Ramos (cell line): ENCODE measurements at regions not wholly inside any gene's neighbourhood (a gene's known extent, or its start where the extent isn't known, plus 50 kb on each side); places are given as distances from the start of the nearest gene placed in this dataset.
"Not testable (repeated sequence)": the region's sequence is repeated elsewhere in the genome, so short reads cannot be mapped to it uniquely, and the experiment has no call there.

Experiments used
- in situ Hi-C: fragments of 300-500 bp; cut with MboI; formaldehyde crosslinking; loops from one replicate; pipeline ENCODE4 v1.14.3; 2022; ENCODE audit warnings: low sequenced_read_pairs; ENCODE audit not compliant: unreplicated experiment

DNA sequence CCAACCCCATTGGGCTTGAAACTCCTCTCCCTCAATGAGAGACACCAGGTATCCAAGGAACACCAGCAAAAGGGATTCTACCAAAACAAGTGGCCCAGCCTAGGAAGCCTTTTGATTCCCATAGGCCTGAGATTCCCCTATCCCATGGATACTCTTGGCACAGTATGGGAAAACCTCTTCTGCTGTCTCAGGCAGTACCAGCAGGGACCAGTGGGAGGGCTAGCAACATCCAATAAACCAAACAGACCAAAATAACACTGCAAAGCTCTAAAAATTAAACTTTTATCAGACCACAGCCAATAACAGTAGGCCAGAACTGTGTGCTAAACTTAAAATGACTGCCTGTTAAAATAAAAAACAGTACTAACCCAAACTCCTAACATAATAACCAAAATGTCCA is 153.9 kb upstream of the CES5A start:
- in situ Hi-C loops = no loop called here

DNA sequence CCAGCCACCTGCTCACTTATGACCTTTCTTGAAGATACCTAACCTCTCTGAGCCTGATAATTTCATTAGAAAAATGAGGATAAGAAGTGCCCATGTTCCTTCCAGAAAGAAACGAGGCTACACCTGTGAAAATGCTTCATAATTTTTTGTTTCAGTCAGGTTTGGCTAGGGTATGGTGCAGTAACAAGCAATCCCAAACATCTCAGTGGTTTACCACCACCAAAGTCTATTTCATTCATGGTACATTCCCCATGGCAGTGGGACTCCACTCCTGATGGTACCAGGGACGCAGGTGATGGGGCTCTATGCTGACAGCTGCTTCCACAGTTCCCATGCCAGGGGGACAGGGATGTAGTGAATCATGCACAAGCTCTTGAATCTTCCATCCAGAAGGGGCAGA is 147.6 kb upstream of the CES5A start:
- in situ Hi-C loops = no loop called here

DNA sequence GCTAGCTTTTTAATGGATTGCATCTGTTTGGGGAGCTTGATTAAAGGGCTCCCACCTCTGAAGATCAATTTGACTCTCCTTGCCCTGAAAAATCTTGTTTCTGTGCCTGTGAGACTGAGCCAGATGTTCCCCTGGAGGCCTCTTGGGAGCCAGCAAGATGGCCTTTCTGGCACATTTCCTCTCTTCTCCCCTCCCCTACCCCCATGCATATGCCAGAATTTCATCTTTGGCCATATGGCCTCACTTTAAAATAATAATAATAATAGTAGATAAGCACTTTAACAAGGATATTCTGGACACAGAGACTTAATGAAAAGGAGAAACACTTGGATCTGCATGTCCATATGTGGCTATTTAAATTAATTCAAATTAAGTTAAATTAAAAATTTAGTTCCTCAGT is 144.1 kb upstream of the CES5A start:
- in situ Hi-C loops = no loop called here

DNA sequence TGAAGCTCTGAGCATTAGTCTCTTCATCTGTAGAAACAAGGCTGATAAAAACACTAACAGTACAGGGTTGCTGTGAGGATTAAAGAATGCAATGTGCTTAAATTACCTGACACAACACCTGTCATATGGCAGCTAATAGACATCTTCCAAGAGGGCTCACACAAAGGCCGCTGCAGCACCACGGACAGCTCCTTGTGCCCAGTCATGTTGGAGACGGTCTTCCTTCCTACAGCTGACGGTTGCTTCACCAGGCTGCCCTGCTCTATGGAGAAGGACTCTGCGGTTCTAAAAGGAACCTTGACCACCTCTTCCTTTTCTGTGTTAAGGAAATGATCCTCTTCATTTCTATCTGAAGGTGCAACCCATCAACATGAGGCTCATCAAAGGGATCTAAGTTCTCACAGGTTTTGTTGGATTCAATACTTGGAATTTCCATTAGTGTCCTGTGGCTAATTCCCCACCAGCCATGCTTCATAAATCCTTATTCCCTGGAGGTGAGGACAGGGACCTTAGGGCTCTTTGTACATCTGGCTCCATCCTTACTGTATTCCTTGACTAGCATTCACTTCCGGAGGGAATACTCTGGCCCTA is 138.9 kb upstream of the CES5A start:
- in situ Hi-C loops = no loop called here

DNA sequence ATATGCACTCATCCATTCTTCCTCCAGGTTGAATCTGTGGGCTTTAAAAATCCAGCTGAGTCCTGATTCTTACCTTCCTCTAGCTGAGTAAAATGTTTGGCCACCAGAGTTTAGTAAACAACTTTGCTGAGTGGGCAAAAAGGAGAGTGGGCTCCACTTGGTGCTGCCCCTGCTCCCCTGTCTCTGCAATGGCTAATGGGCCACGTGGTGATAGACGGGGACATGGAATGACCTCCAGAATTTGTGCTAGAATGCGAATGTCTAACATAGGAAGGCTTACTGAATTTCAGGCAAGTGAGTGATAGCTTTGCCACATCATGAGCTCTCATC is 137.3 kb upstream of the CES5A start:
- in situ Hi-C loops = no loop called here

- in situ Hi-C loops = no loop called here
Observed at GRCh38 chr16:56011808-56012481, 136.8 kb upstream of the CES5A start.

- in situ Hi-C loops = no loop called here
Observed at GRCh38 chr16:56005958-56006357, 130.8 kb upstream of the CES5A start.

GRCh38 chr16:55999683-56000082 is 124.5 kb upstream of the CES5A start:
- in situ Hi-C loops = no loop called here

DNA sequence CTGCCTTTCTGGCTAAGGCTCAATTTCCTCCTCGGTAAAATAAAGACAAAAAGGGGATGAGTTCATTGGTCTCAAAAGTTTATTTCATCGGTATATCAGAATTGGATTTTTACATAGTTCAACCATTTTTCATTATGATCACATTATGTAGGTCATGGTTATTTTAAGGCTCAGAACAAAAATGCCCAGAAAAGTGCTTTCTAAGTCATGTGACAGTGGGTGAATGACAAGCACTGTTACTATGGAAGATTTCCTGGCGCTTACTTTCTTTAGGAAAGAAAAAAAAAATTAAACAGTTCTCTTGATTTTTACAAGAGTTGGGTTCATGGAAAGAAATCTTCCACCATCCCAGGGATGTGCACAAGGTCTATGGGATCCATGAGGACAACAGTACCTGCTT is 117.9 kb upstream of the CES5A start:
- in situ Hi-C loops = no loop called here

- in situ Hi-C loops = no loop called here
Observed at GRCh38 chr16:55992551-55992950, 117.4 kb upstream of the CES5A start.

GRCh38 chr16:55991843-55992242 is 116.7 kb upstream of the CES5A start:
- in situ Hi-C loops = no loop called here

GRCh38 chr16:55989569-55989907 is 114.4 kb upstream of the CES5A start:
- in situ Hi-C loops = no loop called here

- in situ Hi-C loops = not testable (repeated sequence)
Observed at GRCh38 chr16:55988850-55989568, 113.8 kb upstream of the CES5A start.

- in situ Hi-C loops = no loop called here
Observed at GRCh38 chr16:55988013-55988412, 112.8 kb upstream of the CES5A start.

GRCh38 chr16:55982597-55982996 is 107.4 kb upstream of the CES5A start:
- in situ Hi-C loops = no loop called here

DNA sequence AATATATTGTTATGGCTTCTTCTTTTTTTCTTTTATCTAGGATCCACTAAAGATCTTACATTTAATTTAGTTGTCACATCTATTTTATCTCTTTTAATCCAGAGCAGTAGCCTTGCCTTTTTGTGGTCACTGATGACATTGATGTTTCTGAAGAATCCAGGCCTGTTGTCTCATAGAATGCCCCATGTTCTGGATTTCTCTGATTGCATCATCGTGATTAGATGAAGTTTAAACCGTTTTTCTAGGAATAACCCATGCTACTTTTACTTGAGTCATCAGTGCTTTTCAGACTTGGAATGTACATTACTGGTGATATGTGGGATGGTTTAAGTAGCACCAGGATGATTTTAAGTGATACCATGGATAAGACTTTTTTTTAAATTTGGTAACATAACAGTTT is 106.4 kb upstream of the CES5A start:
- in situ Hi-C loops = no loop called here

GRCh38 chr16:55976815-55977214 is 101.6 kb upstream of the CES5A start:
- in situ Hi-C loops = no loop called here

DNA sequence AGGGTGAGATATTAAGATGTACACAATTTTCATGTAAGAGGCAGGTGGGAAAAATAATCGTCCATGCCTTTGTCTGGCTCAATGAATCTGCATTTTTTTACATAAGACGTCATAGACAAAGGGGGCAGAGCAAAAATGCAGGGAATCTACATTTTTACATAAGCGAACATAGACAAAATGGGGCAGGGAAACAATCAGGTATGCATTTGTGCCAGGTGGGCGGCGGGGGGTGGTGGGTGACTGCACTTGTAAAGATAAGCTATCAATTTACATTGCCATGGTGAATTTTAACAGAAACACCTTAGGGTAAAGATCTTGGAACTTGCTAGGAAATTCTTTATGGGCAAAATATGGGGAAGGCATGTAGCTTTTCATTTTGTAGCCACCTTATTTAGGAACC is 96.3 kb upstream of the CES5A start:
- in situ Hi-C loops = no loop called here

- in situ Hi-C loops = no loop called here
Observed at GRCh38 chr16:55968221-55968620, 93.0 kb upstream of the CES5A start.

GRCh38 chr16:55964923-55965475 is 89.8 kb upstream of the CES5A start:
- in situ Hi-C loops = no loop called here

- in situ Hi-C loops = no loop called here
Observed at GRCh38 chr16:55955845-55956244, 80.7 kb upstream of the CES5A start.

DNA sequence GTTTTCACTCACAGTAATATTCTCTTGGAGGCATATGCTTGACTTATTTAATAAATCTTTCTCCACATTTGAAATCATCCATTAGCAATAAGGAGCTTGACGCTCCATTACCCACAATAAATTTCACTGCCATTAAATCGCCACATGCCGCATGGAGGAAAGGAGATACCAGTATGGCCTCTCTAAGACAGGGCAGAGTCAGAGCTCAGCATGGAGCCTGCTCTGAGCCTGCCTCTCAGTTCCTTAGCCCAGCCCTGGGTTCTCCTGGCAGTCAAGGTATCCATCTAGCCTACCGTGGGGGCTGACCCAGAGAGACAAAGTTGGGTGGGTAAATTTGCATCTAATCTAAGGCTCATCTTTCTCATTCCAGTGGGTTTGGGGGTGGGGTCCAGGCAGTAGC is 80.3 kb upstream of the CES5A start:
- in situ Hi-C loops = no loop called here
